Fibroblast of upper back skin (primary cell): ENCODE measurements at regions not wholly inside any gene's neighbourhood (a gene's known extent, or its start where the extent isn't known, plus 50 kb on each side); places are given as distances from the start of the nearest gene placed in this dataset.
"Not testable (repeated sequence)": the region's sequence is repeated elsewhere in the genome, so short reads cannot be mapped to it uniquely, and the experiment has no call there.

ENCODE experiments used
- DNase-seq: peaks from one replicate; pipeline ENCODE4 v3.0.0-alpha.2; 2013

DNA sequence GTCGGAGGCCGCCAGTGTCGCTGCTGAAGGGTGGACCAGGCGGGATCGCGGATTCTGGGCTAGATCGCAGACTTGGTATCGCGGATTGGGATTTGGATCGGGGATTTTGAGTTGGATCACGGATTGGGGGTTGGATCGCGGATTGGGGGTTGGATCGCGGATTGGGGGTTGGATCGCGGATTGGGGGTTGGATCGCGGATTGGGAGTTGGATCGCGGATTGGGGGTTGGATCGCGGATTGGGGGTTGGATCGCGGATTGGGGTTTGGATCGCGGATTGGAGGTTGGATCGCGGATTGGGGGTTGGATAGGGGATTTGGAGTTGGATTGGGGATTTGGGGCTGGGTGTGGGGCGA is 93.1 kb upstream of the THOC3 start:
- DNase-seq, result not testable (repeated sequence)

DNA sequence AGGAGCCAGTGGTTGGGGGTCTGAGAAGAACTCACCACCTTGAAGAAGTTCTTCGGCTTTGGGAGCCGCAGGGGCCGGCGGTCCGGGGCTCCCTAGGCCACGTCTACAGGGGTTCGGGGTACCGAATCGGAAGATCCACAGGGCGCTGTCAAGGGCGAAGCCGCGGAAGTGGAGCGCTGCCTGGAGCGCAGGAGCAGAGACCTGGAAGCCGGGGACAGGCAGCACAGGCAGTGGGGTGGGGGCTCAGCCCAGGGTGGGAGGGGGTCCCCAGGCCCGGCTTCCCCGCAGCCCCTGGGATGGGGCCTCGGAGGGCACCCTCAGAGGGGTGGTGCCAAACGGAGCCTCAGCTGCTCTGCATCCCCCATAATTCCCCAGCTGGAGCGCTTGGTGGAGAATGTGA is 93.5 kb upstream of the THOC3 start:
- not testable (repeated sequence) for DNase-seq

DNA sequence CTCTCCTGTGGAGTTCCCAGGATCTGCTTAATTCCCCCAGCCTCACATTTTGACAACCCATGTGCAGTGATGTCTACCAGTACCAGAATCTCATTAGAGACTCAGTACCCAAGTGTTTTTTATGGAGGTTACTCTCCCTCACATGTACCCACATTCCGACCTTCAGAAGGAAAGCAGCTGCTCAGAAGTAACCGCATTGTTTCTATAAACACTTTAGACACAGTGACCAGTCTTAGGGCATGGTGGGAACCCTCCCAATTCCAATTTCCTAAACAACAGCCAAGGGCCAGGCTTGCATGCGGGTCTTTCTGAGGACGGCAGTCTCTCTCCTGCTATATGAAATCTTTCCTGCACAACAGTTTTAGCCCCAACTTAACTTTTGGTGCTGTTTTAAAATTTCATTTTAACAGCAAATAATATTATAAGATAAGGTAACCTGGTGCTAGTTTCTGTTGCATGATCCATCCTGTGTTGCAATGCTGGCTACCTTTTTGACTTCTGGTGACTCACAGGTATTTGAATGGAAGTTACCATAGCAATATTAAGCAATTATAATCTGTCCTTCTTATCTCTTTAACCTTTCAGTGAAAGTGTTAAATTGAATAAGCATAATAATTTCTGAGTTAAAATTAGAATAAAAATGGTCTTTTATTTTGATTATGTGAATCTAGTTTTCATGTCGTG is 98.3 kb upstream of the THOC3 start:
- DNase-seq, result not testable (repeated sequence)

DNA sequence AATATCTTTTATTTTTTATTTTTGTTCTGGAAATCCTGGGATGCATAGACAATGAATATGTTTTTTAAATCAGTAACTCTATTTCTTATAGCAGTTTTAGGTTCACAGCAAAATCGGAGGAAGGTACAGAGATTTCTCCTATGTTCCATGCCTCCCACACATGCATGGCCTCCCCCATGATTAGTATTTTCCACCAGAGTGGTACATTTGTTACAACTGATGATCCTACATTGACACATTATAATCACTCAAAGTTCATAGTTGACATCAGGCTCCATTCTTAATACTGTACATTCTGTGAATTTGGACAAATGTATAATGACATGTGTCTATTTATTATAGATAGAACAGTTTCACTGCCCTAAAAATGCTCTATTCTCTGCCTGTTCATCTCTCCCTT is 99.0 kb upstream of the THOC3 start:
- DNase-seq, result not testable (repeated sequence)

DNA sequence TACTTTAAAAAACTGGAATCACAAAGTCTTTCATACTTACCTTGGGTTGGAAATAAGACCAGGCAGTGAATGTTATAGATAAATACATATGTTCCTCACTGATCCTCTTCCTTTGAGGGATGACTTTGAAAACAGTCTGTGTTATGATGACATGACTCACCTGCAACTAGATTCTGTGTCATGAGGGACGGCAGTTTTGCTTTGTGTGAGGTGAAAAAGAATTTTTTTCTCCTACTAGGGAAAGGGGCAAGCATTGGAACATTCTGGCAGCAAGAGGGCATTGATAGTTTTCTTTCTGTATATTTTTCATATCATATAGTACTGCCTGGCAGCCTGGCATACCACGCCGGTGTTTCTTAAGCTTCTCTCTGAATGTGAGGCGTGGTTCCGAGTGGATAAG is 99.8 kb upstream of the THOC3 start:
- not testable (repeated sequence) for DNase-seq

GRCh38 chr5:176073996-176074571 is 106.0 kb upstream of the THOC3 start:
- DNase-seq, result not testable (repeated sequence)

- not testable (repeated sequence) for DNase-seq
Measured at GRCh38 chr5:176083717-176084116, 115.6 kb upstream of the THOC3 start.

DNA sequence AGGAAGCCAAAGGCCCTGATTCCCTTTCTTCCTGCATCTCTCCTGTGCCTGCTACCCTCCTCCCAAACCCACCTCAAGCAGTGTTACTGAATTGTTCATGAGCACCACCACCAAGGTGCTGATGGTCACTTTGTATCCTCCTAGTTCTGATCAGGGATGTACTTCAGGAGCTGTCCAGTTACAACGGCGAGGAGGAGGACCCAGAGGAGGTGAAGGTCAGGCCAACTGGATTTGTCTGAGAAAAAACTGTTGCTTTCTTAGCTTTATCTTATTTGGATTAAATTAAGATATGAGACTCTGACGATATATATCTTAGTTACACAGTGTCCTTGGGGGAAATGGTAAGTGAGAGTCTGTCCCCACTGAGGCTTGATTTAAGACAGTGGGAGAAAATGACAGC is 135.0 kb upstream of the THOC3 start:
- not testable (repeated sequence) for DNase-seq

- not testable (repeated sequence) for DNase-seq
Measured at GRCh38 chr5:176112888-176113287, 125.3 kb upstream of the SIMC1 start.

- DNase-seq, result not testable (repeated sequence)
Measured at GRCh38 chr5:176113673-176114335, 124.4 kb upstream of the SIMC1 start.

DNA sequence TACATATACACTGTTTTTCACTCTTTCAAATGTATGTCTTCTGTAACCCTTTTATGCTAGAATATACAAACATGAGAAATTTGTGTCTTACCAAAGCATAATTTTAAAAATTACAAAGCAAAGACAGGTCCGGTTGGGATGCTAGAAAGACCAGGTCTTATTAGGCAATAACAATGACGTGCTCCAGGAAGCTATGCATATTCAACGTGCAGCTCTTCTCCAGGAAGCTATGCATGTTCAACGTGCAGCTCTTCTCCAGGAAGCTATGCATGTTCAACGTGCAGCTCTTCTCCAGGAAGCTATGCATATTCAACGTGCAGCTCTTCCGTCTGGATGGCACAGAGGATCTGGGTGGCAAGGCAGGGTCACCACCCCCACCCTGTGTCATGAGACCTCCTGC is 123.4 kb upstream of the SIMC1 start:
- DNase-seq, result not testable (repeated sequence)

- not testable (repeated sequence) for DNase-seq
Measured at GRCh38 chr5:176117699-176118238, 120.5 kb upstream of the SIMC1 start.

- DNase-seq, result not testable (repeated sequence)
Measured at GRCh38 chr5:176122361-176122760, 115.9 kb upstream of the SIMC1 start.

DNA sequence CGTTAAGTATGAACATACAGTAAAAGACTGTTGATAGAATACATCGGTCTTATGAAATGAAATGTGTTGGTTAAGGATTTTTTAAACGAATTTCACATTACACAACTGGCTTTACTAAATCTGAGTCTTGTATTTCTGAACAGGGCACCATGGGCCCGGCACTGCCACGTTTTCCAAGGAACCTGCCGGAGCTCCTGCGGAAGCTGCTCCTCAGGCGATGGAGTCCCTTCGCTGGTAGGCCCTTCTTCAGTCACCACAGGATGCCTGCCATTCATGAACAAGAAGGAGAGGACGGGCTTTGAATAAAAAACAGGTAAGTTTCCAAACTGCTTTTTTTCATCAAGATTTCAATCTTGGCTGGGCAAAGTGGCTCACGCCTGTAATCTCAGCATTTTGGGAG is 114.1 kb upstream of the SIMC1 start:
- DNase-seq, result not testable (repeated sequence)

DNA sequence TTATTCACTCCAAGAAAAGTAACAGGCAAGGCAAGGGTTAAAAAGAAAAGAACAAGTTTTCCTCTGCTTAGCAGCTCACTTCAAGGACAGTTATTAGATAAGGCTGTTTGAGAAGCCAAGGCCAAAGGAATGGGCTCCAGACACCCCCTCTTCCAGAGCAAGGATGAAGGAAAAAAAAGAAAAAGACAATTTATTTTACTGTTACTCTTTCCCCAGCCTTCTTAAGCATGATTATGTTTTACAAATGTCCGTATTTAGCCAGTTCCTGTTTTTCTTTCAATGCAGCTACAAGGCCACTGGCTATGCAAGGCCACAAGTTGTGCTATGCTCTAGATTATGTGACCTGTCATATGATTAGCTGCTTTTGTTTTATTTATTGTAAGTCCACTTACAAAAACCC is 106.5 kb upstream of the SIMC1 start:
- no peak for DNase-seq

GRCh38 chr5:176132471-176133288 is 105.5 kb upstream of the SIMC1 start:
- DNase-seq, result no peak

DNA sequence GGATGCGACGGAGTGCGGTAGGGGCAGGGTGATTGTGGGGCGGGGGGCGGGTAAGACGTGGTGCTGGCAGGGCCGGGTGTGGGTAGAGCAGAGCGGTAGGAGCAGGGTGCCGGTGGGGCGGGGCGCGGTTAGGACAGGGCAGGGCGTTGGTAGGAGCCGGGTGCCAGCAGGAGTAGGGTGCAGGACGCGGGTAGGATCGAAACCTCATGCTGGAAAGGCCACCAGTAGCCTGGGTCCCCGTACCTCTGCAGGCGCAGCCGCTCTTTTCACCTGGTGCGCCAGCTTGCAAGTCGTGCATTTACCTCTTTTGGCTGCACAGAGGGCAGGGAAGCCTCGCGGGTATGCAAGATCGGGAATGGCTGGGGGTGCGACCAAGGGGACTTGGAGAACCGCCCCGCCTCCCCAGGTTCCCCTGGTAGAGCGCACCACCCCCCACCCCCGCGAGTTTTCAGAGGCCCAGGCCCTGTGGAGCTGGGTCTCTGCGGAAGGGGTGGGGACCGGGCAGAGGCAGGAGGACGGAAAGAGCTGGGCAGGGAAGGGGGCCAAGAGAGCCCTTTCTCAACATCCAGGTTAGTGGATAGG is 104.8 kb upstream of the SIMC1 start:
- no peak for DNase-seq

GRCh38 chr5:176133877-176134276 is 104.3 kb upstream of the SIMC1 start:
- no peak for DNase-seq

GRCh38 chr5:176134529-176135223 is 103.5 kb upstream of the SIMC1 start:
- DNase-seq, result no peak

- DNase-seq, result not testable (repeated sequence)
Measured at GRCh38 chr5:176140138-176140537, 98.1 kb upstream of the SIMC1 start.

DNA sequence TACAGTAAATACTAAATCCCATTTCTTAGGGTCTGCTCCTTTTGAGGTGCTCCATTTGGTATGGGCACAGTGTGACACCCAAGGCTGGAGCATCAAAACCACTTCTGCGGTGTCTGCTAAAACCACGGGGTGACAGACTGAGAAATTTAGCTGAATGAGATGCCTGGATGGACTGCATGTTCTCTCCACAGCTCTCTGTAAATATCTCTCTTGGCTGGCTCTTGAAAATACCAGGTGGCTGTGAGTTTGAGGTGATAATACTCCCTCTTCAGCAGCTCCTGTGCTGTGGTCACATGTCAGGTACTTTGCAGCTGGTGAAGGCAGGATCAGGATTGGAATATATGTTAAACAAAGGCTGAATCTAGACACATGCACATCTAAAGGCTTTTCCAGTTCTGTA is 93.7 kb upstream of the SIMC1 start:
- no peak for DNase-seq

DNA sequence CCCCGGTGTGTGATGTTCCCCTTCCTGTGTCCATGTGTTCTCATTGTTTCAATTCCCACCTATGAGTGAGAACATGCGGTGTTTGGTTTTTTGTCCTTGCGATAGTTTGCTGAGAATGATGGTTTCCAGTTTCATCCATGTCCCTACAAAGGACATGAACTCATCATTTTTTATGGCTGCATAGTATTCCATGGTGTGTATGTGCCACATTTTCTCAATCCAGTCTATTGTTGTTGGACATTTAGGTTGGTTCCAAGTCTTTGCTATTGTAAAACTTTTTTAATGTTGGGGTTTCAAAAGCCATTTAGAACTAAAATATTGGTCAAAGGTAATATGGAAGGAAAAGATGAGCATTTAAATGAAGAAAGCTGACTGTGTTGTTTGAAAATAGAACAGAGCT is 88.3 kb upstream of the SIMC1 start:
- DNase-seq, result not testable (repeated sequence)
